WTC11 (cell line): ENCODE measurements at regions not wholly inside any gene's neighbourhood (a gene's known extent, or its start where the extent isn't known, plus 50 kb on each side); places are given as distances from the start of the nearest gene placed in this dataset.

Source experiments
- ATAC-seq: fragments of 200-7000 bp; cut with Tn5 transposase; 2 replicates; pipeline ENCODE4 v1.10.0; 2021; ENCODE audit warnings: mild to moderate bottlenecking, moderate library complexity
- CTCF ChIA-PET: fragments of 300-600 bp; sonication (Branson Sonifier 250); formaldehyde crosslinking; loops from one replicate; lab custom pipeline; 2021; ENCODE audit warnings: antibody characterized with exemption; lab: Charles Lee
- POLR2A ChIA-PET: fragments of 350-600 bp; sonication (Branson Sonifier 250); formaldehyde crosslinking; loops from one replicate; lab custom pipeline; 2021; ENCODE audit warnings: antibody characterized with exemption; lab: Charles Lee
- DNase-seq: peaks from one replicate; pipeline ENCODE4 v3.0.0; 2021; ENCODE audit warnings: low spot score
- H3K27ac Mint-ChIP-seq: 2 replicates; pipeline ENCODE4 v1.8.0; 2021; ENCODE audit warnings: mixed read lengths
- H3K27me3 Mint-ChIP-seq: 2 replicates; pipeline ENCODE4 v1.8.0; 2021; ENCODE audit warnings: low read depth, mild to moderate bottlenecking, moderate library complexity, mixed read lengths
- H3K36me3 Mint-ChIP-seq: 2 replicates; pipeline ENCODE4 v1.8.0; 2021; ENCODE audit warnings: mixed read lengths
- H3K4me1 Mint-ChIP-seq: 2 replicates; pipeline ENCODE4 v1.8.0; 2022; ENCODE audit warnings: mixed read lengths
- H3K4me3 Mint-ChIP-seq: 2 replicates; pipeline ENCODE4 v1.8.0; 2021; ENCODE audit warnings: mild to moderate bottlenecking, moderate library complexity, mixed read lengths
- H3K9me3 Mint-ChIP-seq: 2 replicates; pipeline ENCODE4 v1.8.0; 2021; ENCODE audit warnings: mixed read lengths
- E2F1 ChIP-seq: sonication (generic); formaldehyde crosslinking; IDR thresholded peaks from 2 replicates; pipeline ENCODE4 v1.8.0; 2022; ENCODE audit warnings: mild to moderate bottlenecking, missing genetic modification reagents
- GTF2I ChIP-seq: fragments of 250-450 bp; sonication (Bioruptor Pico); conservative IDR thresholded peaks from 2 replicates; pipeline ENCODE4 v1.4.0; 2021; ENCODE audit warnings: mild to moderate bottlenecking
- JAZF1 ChIP-seq: fragments of 250-450 bp; sonication (Bioruptor Pico); IDR thresholded peaks from 2 replicates; pipeline ENCODE4 v1.9.0; 2021; ENCODE audit warnings: moderate library complexity, mild to moderate bottlenecking, inconsistent platforms
- JUN ChIP-seq: sonication (generic); formaldehyde crosslinking; IDR thresholded peaks from 2 replicates; pipeline ENCODE4 v1.8.0; 2023; ENCODE audit warnings: mild to moderate bottlenecking, missing genetic modification reagents
- KAT7 ChIP-seq: sonication (generic); formaldehyde crosslinking; IDR thresholded peaks from 2 replicates; pipeline ENCODE4 v1.8.1; 2023; ENCODE audit warnings: missing genetic modification reagents, mild to moderate bottlenecking, borderline replicate concordance
- MYBL2 ChIP-seq: sonication (generic); formaldehyde crosslinking; IDR thresholded peaks from 2 replicates; pipeline ENCODE4 v1.8.1; 2023; ENCODE audit warnings: mild to moderate bottlenecking, moderate library complexity, missing genetic modification reagents
- NFE2L1 ChIP-seq: sonication (generic); formaldehyde crosslinking; IDR thresholded peaks from 2 replicates; pipeline ENCODE4 v1.8.1; 2023; ENCODE audit warnings: missing genetic modification reagents
- NR1H2 ChIP-seq: sonication (generic); formaldehyde crosslinking; IDR thresholded peaks from 2 replicates; pipeline ENCODE4 v1.9.0; 2021; ENCODE audit warnings: mild to moderate bottlenecking, moderate library complexity, missing genetic modification reagents
- NR2C2 ChIP-seq: sonication (generic); formaldehyde crosslinking; IDR thresholded peaks from 2 replicates; pipeline ENCODE4 v1.8.0; 2022; ENCODE audit warnings: mild to moderate bottlenecking, missing genetic modification reagents
- PRDM15 ChIP-seq: sonication (generic); formaldehyde crosslinking; IDR thresholded peaks from 2 replicates; pipeline ENCODE4 v1.8.0; 2022; ENCODE audit warnings: missing genetic modification reagents
- SMAD3 ChIP-seq: sonication (generic); formaldehyde crosslinking; IDR thresholded peaks from 2 replicates; pipeline ENCODE4 v1.8.0; 2022; ENCODE audit warnings: missing genetic modification reagents, mild to moderate bottlenecking, borderline replicate concordance
- SOX15 ChIP-seq: fragments of 250-450 bp; sonication (Bioruptor Pico); IDR thresholded peaks from 2 replicates; pipeline ENCODE4 v1.9.0; 2021; ENCODE audit warnings: mild to moderate bottlenecking
- STAT6 ChIP-seq: sonication (generic); formaldehyde crosslinking; conservative IDR thresholded peaks from 2 replicates; pipeline ENCODE4 v1.8.1; 2023; ENCODE audit warnings: mild to moderate bottlenecking, low read depth, missing genetic modification reagents, moderate library complexity
- ZMAT4 ChIP-seq: fragments of 250-450 bp; sonication (Bioruptor Pico); IDR thresholded peaks from 2 replicates; pipeline ENCODE4 v1.9.0; 2021; ENCODE audit warnings: mild to moderate bottlenecking
- ZNF219 ChIP-seq: sonication (generic); formaldehyde crosslinking; IDR thresholded peaks from 2 replicates; pipeline ENCODE4 v1.8.0; 2023; ENCODE audit warnings: missing genetic modification reagents, mild to moderate bottlenecking, borderline replicate concordance
- ZNF232 ChIP-seq: sonication (generic); formaldehyde crosslinking; IDR thresholded peaks from 2 replicates; pipeline ENCODE4 v1.8.0; 2022; ENCODE audit warnings: mild to moderate bottlenecking, missing genetic modification reagents
- ZNF396 ChIP-seq: fragments of 250-450 bp; sonication (Bioruptor Pico); IDR thresholded peaks from 2 replicates; pipeline ENCODE4 v1.8.0; 2021; ENCODE audit warnings: mild to moderate bottlenecking, moderate library complexity, borderline replicate concordance
- ZNF416 ChIP-seq: fragments of 250-450 bp; sonication (Bioruptor Pico); IDR thresholded peaks from 2 replicates; pipeline ENCODE4 v1.9.0; 2021; ENCODE audit warnings: mild to moderate bottlenecking, inconsistent platforms
- ZNF532 ChIP-seq: fragments of 250-450 bp; sonication (Bioruptor Pico); IDR thresholded peaks from 2 replicates; pipeline ENCODE4 v1.9.0; 2021; ENCODE audit warnings: mild to moderate bottlenecking, borderline replicate concordance
- ZNF671 ChIP-seq: fragments of 250-450 bp; sonication (Bioruptor Pico); IDR thresholded peaks from 2 replicates; pipeline ENCODE4 v1.8.0; 2021; ENCODE audit warnings: mild to moderate bottlenecking
- ZSCAN18 ChIP-seq: fragments of 250-450 bp; sonication (Bioruptor Pico); IDR thresholded peaks from 2 replicates; pipeline ENCODE4 v2.1.2; 2022; ENCODE audit warnings: mild to moderate bottlenecking, moderate library complexity

- TF ChIP-seq SMAD3 (CRISPR knock-in tag) (no peak), ZSCAN18 (CRISPR knock-in tag) (no peak), JAZF1 (CRISPR knock-in tag) (no peak), ZNF416 (CRISPR knock-in tag) (no peak), NR2C2 (CRISPR knock-in tag) (no peak)
- TF ChIP-seq, all 79 proteins: peak for 0
- Mint-ChIP-seq H3K36me3 (peaks cover 15% of the 10 kb centered on the region), H3K4me3 (no peak overlapping the region), H3K27ac (no peak overlapping the region), H3K27me3 (no peaks in the 10 kb centered on the region), H3K9me3 (peaks cover 15% of the 10 kb centered on the region), H3K4me1 (peaks cover 9% of the 10 kb centered on the region)
- no peak for ATAC-seq
- ChIA-PET CTCF (no interaction called here), POLR2A (no interaction called here)
- DNase-seq, result no peak
These were observed 1428.2 kb upstream of the GBE1 start for GRCh38 chr3:83189634-83190033.

GRCh38 chr3:83169473-83169872 lies 1408.0 kb upstream of the GBE1 start:
- Mint-ChIP-seq H3K27ac (no peak overlapping the region), H3K36me3 (no peaks in the 10 kb centered on the region), H3K4me3 (no peak overlapping the region), H3K9me3 (no peaks in the 10 kb centered on the region), H3K27me3 (no peaks in the 10 kb centered on the region), H3K4me1 (peaks cover 14% of the 10 kb centered on the region)
- no peak for DNase-seq
- POLR2A ChIA-PET, result no interaction called here
- CTCF ChIA-PET, result no interaction called here
- TF ChIP-seq PRDM15 (no peak), KAT7 (CRISPR knock-in tag) (no peak), ZNF671 (no peak), ZMAT4 (CRISPR knock-in tag) (no peak), MYBL2 (no peak), NFE2L1 (CRISPR knock-in tag) (no peak), STAT6 (no peak), SOX15 (CRISPR knock-in tag) (no peak), E2F1 (CRISPR knock-in tag) (no peak)
- ATAC-seq, result no peak

GRCh38 chr3:83150896-83151295 lies 1389.5 kb upstream of the GBE1 start:
- ATAC-seq (no peak), DNase-seq (no peak)
- H3K27me3 Mint-ChIP-seq, result no peaks in the 10 kb centered on the region
- H3K4me1 Mint-ChIP-seq, result no peaks in the 10 kb centered on the region
- CTCF ChIA-PET, result no interaction called here
- H3K4me3 Mint-ChIP-seq, result no peak overlapping the region
- POLR2A ChIA-PET, result no interaction called here
- H3K27ac Mint-ChIP-seq, result no peak overlapping the region
- H3K36me3 Mint-ChIP-seq, result no peaks in the 10 kb centered on the region
- peaks cover 14% of the 10 kb centered on the region; the same call in 1 of the 2 replicates for H3K9me3 Mint-ChIP-seq
- no peak for TF ChIP-seq ZNF396 (CRISPR knock-in tag)
- no peak for TF ChIP-seq ZNF232 (CRISPR knock-in tag)
- no peak for TF ChIP-seq ZNF532 (CRISPR knock-in tag)
- no peak for TF ChIP-seq NR1H2
- TF ChIP-seq GTF2I (CRISPR knock-in tag), result no peak
- TF ChIP-seq SOX15 (CRISPR knock-in tag), result no peak
- TF ChIP-seq ZNF219 (CRISPR knock-in tag), result no peak
- TF ChIP-seq JUN (CRISPR knock-in tag), result no peak
